MM.1S (cell line): ENCODE measurements at regions not wholly inside any gene's neighbourhood (a gene's known extent, or its start where the extent isn't known, plus 50 kb on each side); places are given as distances from the start of the nearest gene placed in this dataset.

Experiments
- DNase-seq: peaks from one replicate; pipeline ENCODE4 v3.0.0-alpha.2; 2015
- H2AFZ ChIP-seq: fragments of 300-600 bp; sonication (generic); 2 replicates; pipeline ENCODE4 v1.6.0; 2016; ENCODE audit warnings: antibody characterized with exemption, low read length
- H3F3A ChIP-seq: fragments of 300-600 bp; sonication (generic); 2 replicates; pipeline ENCODE4 v1.6.1; 2016; ENCODE audit warnings: mild to moderate bottlenecking, antibody characterized with exemption, low read length, moderate library complexity, mixed read lengths; ENCODE audit not compliant: insufficient read depth
- H3K27ac ChIP-seq: fragments of 300-600 bp; sonication (generic); 2 replicates; pipeline ENCODE4 v1.5.1; 2016; ENCODE audit warnings: mild to moderate bottlenecking, low read length
- H3K27me3 ChIP-seq: fragments of 300-600 bp; sonication (generic); replicated peaks from 2 replicates; pipeline ENCODE4 v1.6.0; 2016; ENCODE audit warnings: low read length; ENCODE audit not compliant: insufficient read depth
- H3K36me3 ChIP-seq: fragments of 300-600 bp; sonication (generic); replicated peaks from 2 replicates; pipeline ENCODE4 v1.6.1; 2016; ENCODE audit warnings: mild to moderate bottlenecking, low read length, mixed read lengths; ENCODE audit not compliant: insufficient read depth
- H3K4me1 ChIP-seq: fragments of 300-600 bp; sonication (generic); 2 replicates; pipeline ENCODE4 v1.6.1; 2016; ENCODE audit warnings: low read length, mixed read lengths
- H3K4me2 ChIP-seq: fragments of 300-600 bp; sonication (generic); 2 replicates; pipeline ENCODE4 v1.6.0; 2016; ENCODE audit warnings: low read depth, low read length
- H3K4me3 ChIP-seq: fragments of 300-600 bp; sonication (generic); 2 replicates; pipeline ENCODE4 v1.5.1; 2016; ENCODE audit warnings: low read length, mixed read lengths
- H3K79me2 ChIP-seq: fragments of 300-600 bp; sonication (generic); 2 replicates; pipeline ENCODE4 v1.6.1; 2016; ENCODE audit warnings: mixed run types, low read length, mixed read lengths
- H3K9ac ChIP-seq: fragments of 300-600 bp; sonication (generic); 2 replicates; pipeline ENCODE4 v1.6.1; 2016; ENCODE audit warnings: low read length, mixed read lengths
- H3K9me2 ChIP-seq: fragments of 300-600 bp; sonication (generic); replicated peaks from 2 replicates; pipeline ENCODE4 v1.6.1; 2016; ENCODE audit warnings: mild to moderate bottlenecking, low read length, mixed read lengths; ENCODE audit not compliant: insufficient read depth
- H3K9me3 ChIP-seq: fragments of 300-600 bp; sonication (generic); replicated peaks from 2 replicates; pipeline ENCODE4 v1.6.1; 2016; ENCODE audit warnings: mild to moderate bottlenecking, low read length, mixed read lengths; ENCODE audit not compliant: insufficient read depth
- H4K20me1 ChIP-seq: fragments of 300-600 bp; sonication (generic); 2 replicates; pipeline ENCODE4 v1.6.1; 2016; ENCODE audit warnings: mild to moderate bottlenecking, low read length, moderate library complexity, mixed read lengths; ENCODE audit not compliant: insufficient read depth
- EZH2 ChIP-seq: fragments of 300-600 bp; sonication (generic); optimal IDR thresholded peaks from 2 replicates; pipeline ENCODE3; 2017; ENCODE audit warnings: low read depth, mild to moderate bottlenecking, antibody characterized with exemption, low read length, mixed read lengths
- EZH2phosphoT487 ChIP-seq: fragments of 300-600 bp; sonication (generic); IDR thresholded peaks from 2 replicates; pipeline ENCODE4 v1.6.1; 2018; ENCODE audit warnings: antibody characterized with exemption, low read length
- TF ChIP-seq, protein P1 (sequence below): fragments of 300-600 bp; sonication (generic); IDR thresholded peaks from 2 replicates; pipeline ENCODE4 v1.5.1; 2016; ENCODE audit warnings: antibody characterized with exemption, low read length, mixed read lengths

DNA sequence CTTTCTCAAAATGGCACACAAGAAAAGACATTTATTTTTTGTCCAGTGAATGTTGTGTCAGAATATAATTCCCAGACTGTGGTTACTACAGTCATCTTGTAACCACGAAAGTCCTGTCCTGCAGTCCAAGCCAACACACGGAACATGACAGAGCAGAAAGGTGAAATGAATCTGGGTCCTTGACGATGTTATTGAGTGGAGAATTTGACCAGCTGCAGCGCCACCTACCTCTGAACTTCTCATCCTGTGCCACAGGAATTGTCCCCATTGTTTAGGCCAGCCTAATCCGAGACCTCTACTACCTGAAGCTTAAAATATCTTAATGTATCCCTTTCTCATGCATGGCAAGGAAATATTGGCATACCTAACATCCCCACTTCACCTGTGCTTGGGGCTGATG is 64.1 kb upstream of the OTX2 start:
- H2AFZ ChIP-seq: no peak overlapping the region
- H3K4me1 ChIP-seq: peaks cover 12% of the 10 kb centered on the region
- no peaks in the 10 kb centered on the region for H3K79me2 ChIP-seq
- no peak overlapping the region for H3K27ac ChIP-seq
- no peaks in the 10 kb centered on the region for H4K20me1 ChIP-seq
- H3K27me3 ChIP-seq: no peaks in the 10 kb centered on the region
- no peak overlapping the region for H3K4me3 ChIP-seq
- H3K9me2 ChIP-seq: no peaks in the 10 kb centered on the region
- no peaks in the 10 kb centered on the region for H3K36me3 ChIP-seq
- H3F3A ChIP-seq: no peaks in the 10 kb centered on the region
- H3K4me2 ChIP-seq: no peak overlapping the region
- no peaks in the 10 kb centered on the region for H3K9me3 ChIP-seq
- TF ChIP-seq EZH2 (no peak), EZH2phosphoT487 (no peak)
- TF ChIP-seq, protein P1, sequence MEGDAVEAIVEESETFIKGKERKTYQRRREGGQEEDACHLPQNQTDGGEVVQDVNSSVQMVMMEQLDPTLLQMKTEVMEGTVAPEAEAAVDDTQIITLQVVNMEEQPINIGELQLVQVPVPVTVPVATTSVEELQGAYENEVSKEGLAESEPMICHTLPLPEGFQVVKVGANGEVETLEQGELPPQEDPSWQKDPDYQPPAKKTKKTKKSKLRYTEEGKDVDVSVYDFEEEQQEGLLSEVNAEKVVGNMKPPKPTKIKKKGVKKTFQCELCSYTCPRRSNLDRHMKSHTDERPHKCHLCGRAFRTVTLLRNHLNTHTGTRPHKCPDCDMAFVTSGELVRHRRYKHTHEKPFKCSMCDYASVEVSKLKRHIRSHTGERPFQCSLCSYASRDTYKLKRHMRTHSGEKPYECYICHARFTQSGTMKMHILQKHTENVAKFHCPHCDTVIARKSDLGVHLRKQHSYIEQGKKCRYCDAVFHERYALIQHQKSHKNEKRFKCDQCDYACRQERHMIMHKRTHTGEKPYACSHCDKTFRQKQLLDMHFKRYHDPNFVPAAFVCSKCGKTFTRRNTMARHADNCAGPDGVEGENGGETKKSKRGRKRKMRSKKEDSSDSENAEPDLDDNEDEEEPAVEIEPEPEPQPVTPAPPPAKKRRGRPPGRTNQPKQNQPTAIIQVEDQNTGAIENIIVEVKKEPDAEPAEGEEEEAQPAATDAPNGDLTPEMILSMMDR: no peak
- H3K9ac ChIP-seq: no peak overlapping the region
- DNase-seq: no peak

DNA sequence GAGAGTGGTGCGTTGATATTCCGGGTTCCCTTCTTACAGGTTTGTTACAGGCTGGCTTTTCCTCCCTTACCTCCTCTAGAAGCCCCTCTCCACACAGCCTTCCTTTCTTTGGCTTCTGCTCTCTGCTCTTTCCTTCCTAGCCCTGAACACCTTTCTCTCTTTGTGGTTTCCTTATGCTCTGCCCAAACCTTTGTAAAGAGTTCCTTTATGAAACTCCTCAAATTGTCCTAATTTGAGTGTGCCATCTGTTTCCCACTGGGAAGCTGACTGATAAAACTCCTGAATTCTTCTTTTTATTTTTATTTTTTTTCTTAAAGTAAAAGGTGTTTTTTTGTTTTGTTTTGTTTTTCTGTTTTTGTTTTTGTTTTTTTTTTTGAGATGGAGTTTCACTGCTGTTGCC is 60.1 kb upstream of the OTX2 start:
- Histone ChIP-seq H3K9me3 (no peaks in the 10 kb centered on the region), H3K36me3 (no peaks in the 10 kb centered on the region), H3K4me2 (no peak overlapping the region), H2AFZ (no peak overlapping the region), H3K9ac (no peak overlapping the region), H3K9me2 (no peaks in the 10 kb centered on the region), H3K4me1 (no peaks in the 10 kb centered on the region), H3F3A (no peaks in the 10 kb centered on the region), H3K4me3 (no peak overlapping the region), H4K20me1 (no peaks in the 10 kb centered on the region), H3K79me2 (no peaks in the 10 kb centered on the region), H3K27me3 (no peaks in the 10 kb centered on the region), H3K27ac (no peak overlapping the region)
- no peak for TF ChIP-seq EZH2phosphoT487
- TF ChIP-seq, protein P1: no peak
- TF ChIP-seq EZH2: no peak
- DNase-seq: no peak

DNA sequence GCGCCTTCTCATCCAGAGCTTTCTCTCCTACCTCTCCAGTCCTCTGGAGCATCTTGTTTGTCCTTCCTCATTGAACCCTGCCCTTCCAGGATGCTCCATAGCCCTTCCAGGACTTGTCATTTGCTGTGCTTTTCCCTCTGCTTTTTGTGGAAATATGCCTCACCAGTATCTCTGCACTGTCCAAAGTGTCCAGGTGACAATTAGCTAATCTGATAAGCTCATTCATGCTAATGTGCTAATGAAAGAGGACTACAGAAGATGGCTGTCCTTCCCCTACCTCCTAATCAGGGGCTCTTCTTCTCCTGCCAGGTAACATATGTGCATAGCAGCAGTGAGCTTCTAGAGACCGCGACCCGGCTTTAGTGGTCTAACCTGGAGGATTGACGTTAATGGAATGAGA is 58.4 kb upstream of the OTX2 start:
- Histone ChIP-seq H3K4me3 (no peak overlapping the region), H3K27me3 (no peaks in the 10 kb centered on the region), H2AFZ (no peak overlapping the region), H3K27ac (no peak overlapping the region), H3K9me3 (no peaks in the 10 kb centered on the region), H3K36me3 (no peaks in the 10 kb centered on the region), H3F3A (no peaks in the 10 kb centered on the region), H4K20me1 (no peaks in the 10 kb centered on the region), H3K4me1 (no peaks in the 10 kb centered on the region), H3K9ac (no peak overlapping the region), H3K4me2 (no peak overlapping the region), H3K9me2 (no peaks in the 10 kb centered on the region), H3K79me2 (no peaks in the 10 kb centered on the region)
- TF ChIP-seq, protein P1: no peak
- TF ChIP-seq EZH2: no peak
- no peak for TF ChIP-seq EZH2phosphoT487
- DNase-seq: no peak
